Stimulated activated naive CD8-positive, alpha-beta T cell treated with anti-CD3 and anti-CD28 coated beads, Interleukin-15, Interleukin-2, amounts not matched to agents 100 ng/mL and 50 ng/mL, for 24 hours (primary cell): ENCODE measurements at regions not wholly inside any gene's neighbourhood (a gene's known extent, or its start where the extent isn't known, plus 50 kb on each side); places are given as distances from the start of the nearest gene placed in this dataset.
"Not testable (repeated sequence)": the region's sequence is repeated elsewhere in the genome, so short reads cannot be mapped to it uniquely, and the experiment has no call there.

Source experiments
- H3K27ac Mint-ChIP-seq: one replicate; pipeline ENCODE4 v1.8.0; 2021; ENCODE audit warnings: mild to moderate bottlenecking, mixed read lengths
- H3K27me3 Mint-ChIP-seq: one replicate; pipeline ENCODE4 v1.8.0; 2021; ENCODE audit warnings: mixed read lengths
- H3K36me3 Mint-ChIP-seq: one replicate; pipeline ENCODE4 v1.8.0; 2021; ENCODE audit warnings: low read depth, mixed read lengths
- H3K4me1 Mint-ChIP-seq: one replicate; pipeline ENCODE4 v1.8.0; 2021; ENCODE audit warnings: low read depth, mixed read lengths
- H3K4me3 Mint-ChIP-seq: one replicate; pipeline ENCODE4 v1.8.0; 2021; ENCODE audit warnings: mild to moderate bottlenecking, mixed read lengths
- H3K9me3 Mint-ChIP-seq: one replicate; pipeline ENCODE4 v1.8.0; 2021; ENCODE audit warnings: mixed read lengths

- H3K27ac Mint-ChIP-seq, result no peak overlapping the region
- no peaks in the 10 kb centered on the region for H3K27me3 Mint-ChIP-seq
- H3K9me3 Mint-ChIP-seq, result no peaks in the 10 kb centered on the region
- H3K4me1 Mint-ChIP-seq, result no peaks in the 10 kb centered on the region
- no peak overlapping the region for H3K4me3 Mint-ChIP-seq
- H3K36me3 Mint-ChIP-seq, result no peaks in the 10 kb centered on the region
These were observed 1371.0 kb downstream of the KCNT2 start for GRCh38 chr1:195236991-195237889.

GRCh38 chr1:195218428-195219212 lies 1389.6 kb downstream of the KCNT2 start:
- Mint-ChIP-seq H3K4me3 (no peak overlapping the region), H3K27ac (no peak overlapping the region), H3K36me3 (no peaks in the 10 kb centered on the region), H3K4me1 (no peaks in the 10 kb centered on the region), H3K27me3 (no peaks in the 10 kb centered on the region), H3K9me3 (peaks cover 8% of the 10 kb centered on the region)

GRCh38 chr1:195202241-195202640 lies 1406.0 kb downstream of the KCNT2 start:
- no peak overlapping the region for H3K27ac Mint-ChIP-seq
- H3K9me3 Mint-ChIP-seq, result no peaks in the 10 kb centered on the region
- H3K4me3 Mint-ChIP-seq, result no peak overlapping the region
- H3K36me3 Mint-ChIP-seq, result no peaks in the 10 kb centered on the region
- H3K27me3 Mint-ChIP-seq, result no peaks in the 10 kb centered on the region
- H3K4me1 Mint-ChIP-seq, result peaks cover 4% of the 10 kb centered on the region

- H3K27ac Mint-ChIP-seq, result no peak overlapping the region
- no peak overlapping the region for H3K4me3 Mint-ChIP-seq
- H3K27me3 Mint-ChIP-seq, result no peaks in the 10 kb centered on the region
- peaks cover 4% of the 10 kb centered on the region for H3K4me1 Mint-ChIP-seq
- H3K9me3 Mint-ChIP-seq, result no peaks in the 10 kb centered on the region
- no peaks in the 10 kb centered on the region for H3K36me3 Mint-ChIP-seq
These were observed 1407.5 kb downstream of the KCNT2 start for GRCh38 chr1:195200772-195201171.

- Mint-ChIP-seq H3K4me3 (no peak overlapping the region), H3K27ac (no peak overlapping the region), H3K36me3 (no peaks in the 10 kb centered on the region), H3K9me3 (no peaks in the 10 kb centered on the region), H3K27me3 (no peaks in the 10 kb centered on the region), H3K4me1 (peaks cover 4% of the 10 kb centered on the region)
These were observed 1411.1 kb downstream of the KCNT2 start for GRCh38 chr1:195197116-195197515.

- H3K4me3 Mint-ChIP-seq, result no peak overlapping the region
- H3K27ac Mint-ChIP-seq, result no peak overlapping the region
- peaks cover 4% of the 10 kb centered on the region for H3K4me1 Mint-ChIP-seq
These were observed 1412.7 kb downstream of the KCNT2 start for GRCh38 chr1:195195423-195196057.

GRCh38 chr1:195193134-195193533 lies 1415.1 kb downstream of the KCNT2 start:
- H3K4me3 Mint-ChIP-seq, result no peak overlapping the region
- peaks cover 4% of the 10 kb centered on the region for H3K4me1 Mint-ChIP-seq
- no peak overlapping the region for H3K27ac Mint-ChIP-seq
- H3K9me3 Mint-ChIP-seq, result no peaks in the 10 kb centered on the region
- H3K27me3 Mint-ChIP-seq, result no peaks in the 10 kb centered on the region
- H3K36me3 Mint-ChIP-seq, result no peaks in the 10 kb centered on the region

More at GRCh38 chr1:195195423-195196057, 1412.7 kb downstream of the KCNT2 start:
- H3K27me3 Mint-ChIP-seq, result no peaks in the 10 kb centered on the region
- no peaks in the 10 kb centered on the region for H3K36me3 Mint-ChIP-seq
- no peaks in the 10 kb centered on the region for H3K9me3 Mint-ChIP-seq

GRCh38 chr1:195188821-195189220 lies 1419.4 kb downstream of the KCNT2 start:
- Mint-ChIP-seq H3K4me3 (no peak overlapping the region), H3K36me3 (no peaks in the 10 kb centered on the region), H3K9me3 (no peaks in the 10 kb centered on the region), H3K27me3 (no peaks in the 10 kb centered on the region), H3K27ac (no peak overlapping the region), H3K4me1 (no peaks in the 10 kb centered on the region)

- H3K27ac Mint-ChIP-seq, result no peak overlapping the region
- no peaks in the 10 kb centered on the region for H3K27me3 Mint-ChIP-seq
- no peak overlapping the region for H3K4me3 Mint-ChIP-seq
- no peaks in the 10 kb centered on the region for H3K4me1 Mint-ChIP-seq
- no peaks in the 10 kb centered on the region for H3K9me3 Mint-ChIP-seq
- no peaks in the 10 kb centered on the region for H3K36me3 Mint-ChIP-seq
These were observed 1421.7 kb downstream of the KCNT2 start for GRCh38 chr1:195186544-195186943.

- Mint-ChIP-seq H3K27ac (no peak overlapping the region), H3K4me1 (no peaks in the 10 kb centered on the region), H3K36me3 (no peaks in the 10 kb centered on the region), H3K4me3 (no peak overlapping the region), H3K9me3 (no peaks in the 10 kb centered on the region), H3K27me3 (no peaks in the 10 kb centered on the region)
These were observed 1422.5 kb downstream of the KCNT2 start for GRCh38 chr1:195185736-195186135.

- no peak overlapping the region for H3K27ac Mint-ChIP-seq
- H3K9me3 Mint-ChIP-seq, result no peaks in the 10 kb centered on the region
- H3K4me1 Mint-ChIP-seq, result no peaks in the 10 kb centered on the region
- H3K27me3 Mint-ChIP-seq, result no peaks in the 10 kb centered on the region
- no peaks in the 10 kb centered on the region for H3K36me3 Mint-ChIP-seq
- H3K4me3 Mint-ChIP-seq, result no peak overlapping the region
These were observed 1422.9 kb downstream of the KCNT2 start for GRCh38 chr1:195185321-195185720.

- Mint-ChIP-seq H3K4me3 (no peak overlapping the region), H3K27me3 (no peaks in the 10 kb centered on the region), H3K4me1 (no peaks in the 10 kb centered on the region), H3K27ac (no peak overlapping the region), H3K9me3 (peaks cover 13% of the 10 kb centered on the region), H3K36me3 (no peaks in the 10 kb centered on the region)
These were observed 1434.5 kb downstream of the KCNT2 start for GRCh38 chr1:195173753-195174152.

GRCh38 chr1:195159795-195160194 lies 1448.4 kb downstream of the KCNT2 start:
- H3K4me1 Mint-ChIP-seq, H3K9me3 Mint-ChIP-seq, H3K27me3 Mint-ChIP-seq, H3K36me3 Mint-ChIP-seq, H3K4me3 Mint-ChIP-seq, H3K27ac Mint-ChIP-seq: not testable (repeated sequence)

- Mint-ChIP-seq H3K36me3 (no peaks in the 10 kb centered on the region), H3K4me1 (no peaks in the 10 kb centered on the region), H3K9me3 (no peaks in the 10 kb centered on the region), H3K27ac (no peak overlapping the region), H3K27me3 (no peaks in the 10 kb centered on the region), H3K4me3 (no peak overlapping the region)
These were observed 1450.1 kb downstream of the KCNT2 start for GRCh38 chr1:195158091-195158490.

GRCh38 chr1:195153107-195153506 lies 1455.1 kb downstream of the KCNT2 start:
- H3K36me3 Mint-ChIP-seq, result no peaks in the 10 kb centered on the region
- H3K4me1 Mint-ChIP-seq, result no peaks in the 10 kb centered on the region
- no peak overlapping the region for H3K27ac Mint-ChIP-seq
- no peaks in the 10 kb centered on the region for H3K9me3 Mint-ChIP-seq
- H3K27me3 Mint-ChIP-seq, result no peaks in the 10 kb centered on the region
- H3K4me3 Mint-ChIP-seq, result no peak overlapping the region
